H1 (cell line): ENCODE measurements at regions not wholly inside any gene's neighbourhood (a gene's known extent, or its start where the extent isn't known, plus 50 kb on each side); places are given as distances from the start of the nearest gene placed in this dataset.

ENCODE experiments used
- CHD7 ChIP-seq: fragments of 300-600 bp; sonication (generic); IDR thresholded peaks from 2 replicates; pipeline ENCODE4 v1.7.1; 2012; ENCODE audit warnings: low read length, moderate library complexity, mild to moderate bottlenecking, inconsistent platforms; ENCODE audit not compliant: insufficient replicate concordance
- SP4 ChIP-seq: IDR thresholded peaks from 2 replicates; pipeline ENCODE4 v1.6.1; 2012; ENCODE audit warnings: low read length, inconsistent platforms
- TEAD4 ChIP-seq: IDR thresholded peaks from 2 replicates; pipeline ENCODE4 v1.6.1; 2012; ENCODE audit warnings: low read depth, low read length, inconsistent platforms, mixed read lengths

- TF ChIP-seq CHD7 (no peak), SP4 (no peak), TEAD4 (no peak)
These were observed 167.5 kb upstream of the CELF2 start (continued) for GRCh38 chr10:10850214-10850613.
